T-cell (primary cell): ENCODE measurements at regions not wholly inside any gene's neighbourhood (a gene's known extent, or its start where the extent isn't known, plus 50 kb on each side); places are given as distances from the start of the nearest gene placed in this dataset.

Experiments
- ATAC-seq, 4 experiments: fragments of 200-7000 bp in 3 of 4; fragments of 150-1000 bp in 1 of 4; cut with Tn5 transposase; replicated peaks in 1 of 4; 1 replicate in 3 of 4; 2 replicates in 1 of 4; pipeline ENCODE4 v1.10.0; 2021; ENCODE audit warnings: moderate library complexity in 3 of 4, mild to moderate bottlenecking in 2 of 4, moderate number of reproducible peaks in 1 of 4
- CTCF ChIA-PET, 2 donors: fragments of 300-600 bp; sonication (Branson Sonifier 250); formaldehyde crosslinking; loops; one replicate each; lab custom pipeline; 2022; ENCODE audit warnings: antibody characterized with exemption in 2 of 2; lab: Charles Lee
- POLR2A ChIA-PET, 2 donors: fragments of 300-600 bp; sonication (Branson Sonifier 250); formaldehyde crosslinking; loops; one replicate each; lab custom pipeline; 2022; ENCODE audit warnings: antibody characterized with exemption in 2 of 2; lab: Charles Lee
- DNase-seq, 35 experiments: peaks; one replicate each; pipeline versions ENCODE4 v3.0.0 to v3.0.0-alpha.2; 2013 to 2023
- H3K27ac ChIP-seq: one replicate; pipeline ENCODE4 v1.5.1; 2013; ENCODE audit warnings: low read length
- H3K27me3 ChIP-seq, 2 experiments: replicated peaks in 1 of 2; 1 replicate in 1 of 2; 2 replicates in 1 of 2; pipeline versions ENCODE4 v1.6.1 to v1.7.0; 2013; ENCODE audit warnings: low read length in 1 of 2, mixed read lengths in 1 of 2; ENCODE audit not compliant: control insufficient read depth in 2 of 2, insufficient read depth in 2 of 2; ENCODE audit errors: extremely low read depth in 1 of 2
- H3K36me3 ChIP-seq, 2 donors: 1 replicate in 1 of 2; 2 replicates in 1 of 2; pipeline versions ENCODE4 v1.6.1 to v1.7.0; 2013; ENCODE audit warnings: low read length in 1 of 2; ENCODE audit not compliant: control insufficient read depth in 2 of 2, insufficient read depth in 1 of 2; ENCODE audit errors: extremely low read depth in 1 of 2
- H3K4me1 ChIP-seq, 2 experiments: 1 replicate in 1 of 2; 2 replicates in 1 of 2; pipeline versions ENCODE4 v1.6.1 to v1.7.0; 2013; ENCODE audit warnings: low read length in 2 of 2, mixed read lengths in 1 of 2; ENCODE audit not compliant: insufficient read depth in 2 of 2, control insufficient read depth in 1 of 2; ENCODE audit errors: extremely low read depth in 1 of 2
- H3K4me3 ChIP-seq, 2 donors: 1 replicate in 1 of 2; 2 replicates in 1 of 2; pipeline versions ENCODE4 v1.5.1 to v1.7.0; 2013; ENCODE audit warnings: mild to moderate bottlenecking in 2 of 2, low read length in 1 of 2, moderate library complexity in 1 of 2; ENCODE audit not compliant: control insufficient read depth in 1 of 2; ENCODE audit errors: extremely low read depth in 1 of 2
- H3K9me3 ChIP-seq: 2 replicates; pipeline ENCODE4 v1.7.0; 2013
- H3K27ac Mint-ChIP-seq, 2 donors: one replicate each; pipeline ENCODE4 v1.8.0; 2020 to 2021; ENCODE audit warnings: mild to moderate bottlenecking in 2 of 2, mixed read lengths in 2 of 2
- H3K27me3 Mint-ChIP-seq, 2 donors: one replicate each; pipeline ENCODE4 v1.8.0; 2021 to 2022; ENCODE audit warnings: mixed read lengths in 2 of 2
- H3K36me3 Mint-ChIP-seq: one replicate; pipeline ENCODE4 v1.8.0; 2021; ENCODE audit warnings: mixed read lengths
- H3K4me1 Mint-ChIP-seq, 3 donors: one replicate each; pipeline ENCODE4 v1.8.0; 2020 to 2022; ENCODE audit warnings: mixed read lengths in 3 of 3, mild to moderate bottlenecking in 1 of 3
- H3K4me3 Mint-ChIP-seq, 3 donors: one replicate each; pipeline ENCODE4 v1.8.0; 2020 to 2022; ENCODE audit warnings: mild to moderate bottlenecking in 3 of 3, mixed read lengths in 3 of 3, moderate library complexity in 3 of 3
- H3K9me3 Mint-ChIP-seq, 3 donors: one replicate each; pipeline ENCODE4 v1.8.0; 2020 to 2022; ENCODE audit warnings: mixed read lengths in 3 of 3
- WGBS: methylation state at CpG from one replicate; pipeline ENCODE4 v1.1.5; 2013; ENCODE audit warnings: missing lambda C conversion rate; ENCODE audit not compliant: insufficient coverage; 5-methylcytosine and 5-hydroxymethylcytosine counted together

DNA sequence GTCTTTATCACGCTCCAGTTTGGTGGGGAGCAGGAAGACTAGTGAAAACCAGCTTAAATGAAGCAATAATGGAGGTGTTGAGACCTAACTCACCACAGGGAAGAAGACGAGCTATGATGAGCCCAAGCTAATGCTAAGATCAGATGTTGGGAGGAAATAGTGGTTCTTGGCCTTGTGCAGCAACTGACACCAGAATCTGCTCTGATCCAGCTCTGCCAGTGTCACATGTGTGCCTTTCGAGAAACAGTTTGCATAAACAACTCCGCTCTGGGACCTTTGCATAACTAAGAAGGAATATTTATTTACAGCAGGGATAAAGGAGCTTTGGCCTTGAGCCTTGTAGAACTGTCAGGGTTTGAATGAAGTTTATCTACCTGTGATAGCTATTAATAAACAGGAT lies 369.4 kb upstream of the CCDC196 start:
- no peaks in the 10 kb centered on the region for H3K36me3 Mint-ChIP-seq
- H3K9me3 Mint-ChIP-seq = no peaks in the 10 kb centered on the region
- H3K27me3 Mint-ChIP-seq = peaks cover 0 to 15% of the 10 kb centered on the region in 2 donors
- DNase-seq (no peak), ATAC-seq (no peak)
- H3K4me1 Mint-ChIP-seq = no peaks in the 10 kb centered on the region
- H3K27me3 ChIP-seq = no peaks in the 10 kb centered on the region
- no peak overlapping the region for H3K27ac ChIP-seq
- ChIA-PET CTCF (no interaction called here), POLR2A (no interaction called here)
- H3K9me3 ChIP-seq = no peaks in the 10 kb centered on the region
- no peak overlapping the region for H3K27ac Mint-ChIP-seq
- no peak overlapping the region for H3K4me3 Mint-ChIP-seq
- no peaks in the 10 kb centered on the region for H3K36me3 ChIP-seq
- 80% methylated on average over 1 of the region's 4 CpGs for WGBS
- H3K4me3 ChIP-seq = no peak overlapping the region
- H3K4me1 ChIP-seq = no peaks in the 10 kb centered on the region

DNA sequence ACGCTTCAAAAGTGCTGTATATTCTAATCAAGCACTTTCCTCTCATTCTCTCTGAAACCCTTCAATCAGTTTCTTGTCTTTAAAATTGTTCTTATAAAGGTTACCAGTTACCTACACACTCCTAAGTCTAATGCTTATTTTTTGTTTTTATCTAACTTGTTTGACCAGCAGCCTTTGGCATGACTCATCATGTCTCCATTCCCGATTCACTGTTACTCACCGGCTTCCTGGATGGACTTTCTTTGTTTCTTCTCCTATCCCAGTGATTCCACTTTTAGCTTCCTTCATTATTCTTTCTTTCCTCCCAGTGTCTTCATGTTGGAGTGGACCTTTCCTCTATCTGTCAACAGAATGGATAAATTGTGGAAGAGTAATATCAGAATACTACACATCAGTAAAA lies 368.6 kb upstream of the CCDC196 start:
- Mint-ChIP-seq H3K27me3 (peaks cover 0 to 15% of the 10 kb centered on the region in 2 donors), H3K4me3 (no peak overlapping the region), H3K27ac (no peak overlapping the region), H3K9me3 (no peaks in the 10 kb centered on the region), H3K36me3 (no peaks in the 10 kb centered on the region), H3K4me1 (no peaks in the 10 kb centered on the region)
- WGBS = no CpG with 5 or more reads among the region's 3 CpGs
- no peak for DNase-seq
- H3K4me3 ChIP-seq = no peak overlapping the region
- ATAC-seq = no peak
- H3K27me3 ChIP-seq = no peaks in the 10 kb centered on the region
- CTCF ChIA-PET = interaction anchor here in 1 of 2 donors (0.6 kb wide), 2 partner anchors 634 to 1240 kb away, joined by 3 to 4 read pairs; no protein-coding TSS in a partner anchor
- POLR2A ChIA-PET = interaction anchor here in 1 of 2 donors (0.6 kb wide), 1 partner anchor 23 kb away, joined by 4 read pairs; no protein-coding TSS in a partner anchor
- H3K9me3 ChIP-seq = no peaks in the 10 kb centered on the region
- H3K4me1 ChIP-seq = no peaks in the 10 kb centered on the region
- no peaks in the 10 kb centered on the region for H3K36me3 ChIP-seq
- no peak overlapping the region for H3K27ac ChIP-seq

DNA sequence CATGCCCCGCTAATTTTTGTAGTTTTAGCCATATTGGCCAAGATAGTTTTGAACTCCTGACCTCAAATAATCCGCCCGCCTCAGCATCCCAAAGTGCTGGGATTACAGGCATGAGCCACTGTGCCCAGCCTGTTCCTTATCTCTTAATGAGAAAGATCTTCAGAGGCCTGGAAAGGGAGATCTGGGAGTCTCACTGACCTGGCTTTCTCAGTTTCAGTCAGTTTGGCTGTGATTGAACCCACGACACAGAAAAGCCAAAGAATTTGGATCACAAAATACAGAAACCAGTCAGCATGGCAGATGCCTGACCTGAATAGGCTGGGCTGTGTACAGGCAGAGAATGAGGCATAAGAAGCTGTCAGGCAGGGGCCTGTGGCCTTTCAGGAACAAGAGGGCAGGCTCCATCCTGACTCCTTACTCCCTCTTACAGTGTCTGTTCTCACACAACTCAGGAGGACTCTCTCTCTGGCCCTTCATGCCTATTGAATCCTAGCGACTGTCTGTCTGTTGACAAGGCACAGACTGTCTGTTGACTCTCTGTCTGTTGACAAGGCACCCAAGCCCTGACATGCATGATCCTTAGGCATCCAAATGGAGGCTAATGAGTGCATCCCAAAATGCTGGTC lies 366.5 kb upstream of the CCDC196 start:
- ChIA-PET CTCF (no interaction called here), POLR2A (no interaction called here)
- ATAC-seq (no peak), DNase-seq (no peak)
- Histone ChIP-seq H3K4me3 (no peak overlapping the region), H3K27ac (no peak overlapping the region), H3K36me3 (no peaks in the 10 kb centered on the region), H3K4me1 (no peaks in the 10 kb centered on the region), H3K9me3 (no peaks in the 10 kb centered on the region), H3K27me3 (no peaks in the 10 kb centered on the region)
- Mint-ChIP-seq H3K27me3 (peaks cover 0 to 22% of the 10 kb centered on the region in 2 donors), H3K36me3 (no peaks in the 10 kb centered on the region), H3K9me3 (no peaks in the 10 kb centered on the region), H3K4me1 (no peaks in the 10 kb centered on the region), H3K27ac (no peak overlapping the region), H3K4me3 (no peak overlapping the region)
- WGBS = 90% methylated on average over 3 of the region's 5 CpGs

DNA sequence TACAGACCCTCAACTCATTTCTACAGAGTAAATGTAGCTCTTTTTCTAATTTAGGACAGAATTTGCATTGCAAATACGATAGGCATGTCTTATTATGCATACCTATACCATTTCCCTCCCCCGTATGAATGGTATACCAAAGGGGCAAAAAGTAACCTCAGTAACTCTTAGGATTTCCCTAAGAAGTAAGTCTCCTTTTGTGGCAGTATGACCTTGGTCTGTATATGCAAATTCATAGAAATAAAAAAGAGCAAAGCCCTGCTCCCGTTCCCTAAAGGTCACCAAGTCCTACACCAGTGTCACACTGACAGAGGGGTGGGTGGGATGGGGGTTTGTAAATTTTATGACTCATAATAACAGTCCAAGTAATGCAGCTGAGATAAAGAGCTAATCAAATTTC lies 365.8 kb upstream of the CCDC196 start:
- ChIA-PET POLR2A (interaction anchor here in 1 of 2 donors (0.7 kb wide), 1 partner anchor 14 kb away, joined by 5 read pairs; no protein-coding TSS in a partner anchor), CTCF (no interaction called here)
- no peaks in the 10 kb centered on the region for H3K36me3 ChIP-seq
- Mint-ChIP-seq H3K4me3 (no peak overlapping the region), H3K36me3 (no peaks in the 10 kb centered on the region), H3K27ac (no peak overlapping the region), H3K27me3 (peaks cover 0 to 26% of the 10 kb centered on the region in 2 donors), H3K4me1 (no peaks in the 10 kb centered on the region), H3K9me3 (no peaks in the 10 kb centered on the region)
- no CpG with 5 or more reads among the region's 3 CpGs for WGBS
- ATAC-seq = no peak
- no peak overlapping the region for H3K27ac ChIP-seq
- H3K4me3 ChIP-seq = no peak overlapping the region
- no peaks in the 10 kb centered on the region for H3K9me3 ChIP-seq
- H3K27me3 ChIP-seq = no peaks in the 10 kb centered on the region
- H3K4me1 ChIP-seq = no peaks in the 10 kb centered on the region
- no peak for DNase-seq

DNA sequence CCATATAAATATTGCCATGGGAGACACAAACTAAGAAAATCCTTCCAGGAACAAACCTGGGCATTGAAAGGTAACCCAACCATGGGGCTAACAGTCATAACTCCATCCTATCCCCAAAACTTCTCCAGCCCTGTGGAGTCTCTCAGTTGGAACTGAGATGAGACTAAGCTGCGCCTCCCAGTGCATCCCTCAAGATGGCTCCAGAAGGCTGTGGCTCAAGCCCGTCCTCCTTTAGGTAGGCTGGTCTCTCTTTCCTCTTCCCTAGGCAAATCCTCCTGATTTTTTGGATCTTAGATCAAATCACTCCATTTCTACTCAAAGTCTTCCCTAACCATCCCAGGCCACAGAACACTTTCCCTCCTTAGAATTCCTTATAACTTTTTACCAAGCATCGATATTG lies 364.3 kb upstream of the CCDC196 start:
- no peaks in the 10 kb centered on the region for H3K4me1 Mint-ChIP-seq
- no peaks in the 10 kb centered on the region for H3K9me3 ChIP-seq
- POLR2A ChIA-PET = no interaction called here
- H3K27me3 Mint-ChIP-seq = peaks cover 0 to 26% of the 10 kb centered on the region in 2 donors
- H3K36me3 Mint-ChIP-seq = no peaks in the 10 kb centered on the region
- no peak for ATAC-seq
- no peak overlapping the region for H3K27ac ChIP-seq
- 89% methylated on average over 2 of the region's 3 CpGs for WGBS
- DNase-seq = no peak
- H3K4me3 Mint-ChIP-seq = no peak overlapping the region
- H3K27ac Mint-ChIP-seq = no peak overlapping the region
- H3K36me3 ChIP-seq = no peaks in the 10 kb centered on the region
- no peak overlapping the region for H3K4me3 ChIP-seq
- H3K27me3 ChIP-seq = peaks cover 0 to 5% of the 10 kb centered on the region in 2 experiments
- CTCF ChIA-PET = no interaction called here
- no peaks in the 10 kb centered on the region for H3K4me1 ChIP-seq
- no peaks in the 10 kb centered on the region for H3K9me3 Mint-ChIP-seq

DNA sequence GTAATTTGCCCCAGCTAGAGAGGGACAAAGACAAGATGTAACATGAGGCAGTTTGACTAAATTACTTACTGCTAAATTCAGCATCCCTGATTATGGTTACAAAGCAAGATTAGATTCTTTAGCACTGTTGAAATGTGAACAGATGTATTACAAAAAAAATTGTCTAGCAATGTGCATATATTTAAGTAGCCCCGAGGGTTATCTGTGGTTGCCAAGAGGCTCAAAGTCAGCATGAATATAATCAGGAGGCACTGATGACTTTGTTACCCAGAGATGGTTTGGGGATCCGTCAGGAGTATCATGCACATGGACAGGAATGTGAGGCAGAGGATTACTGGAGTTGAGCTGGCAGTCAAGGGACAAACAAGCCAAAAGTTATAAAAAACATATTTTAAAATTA lies 356.9 kb upstream of the CCDC196 start:
- Mint-ChIP-seq H3K4me3 (no peak overlapping the region), H3K4me1 (no peaks in the 10 kb centered on the region), H3K27me3 (peaks cover 4 to 5% of the 10 kb centered on the region in 2 donors), H3K9me3 (no peaks in the 10 kb centered on the region), H3K27ac (no peak overlapping the region), H3K36me3 (no peaks in the 10 kb centered on the region)
- Histone ChIP-seq H3K27me3 (peaks cover 0 to 7% of the 10 kb centered on the region in 2 experiments), H3K36me3 (no peaks in the 10 kb centered on the region), H3K4me1 (no peaks in the 10 kb centered on the region), H3K27ac (no peak overlapping the region), H3K9me3 (no peaks in the 10 kb centered on the region), H3K4me3 (no peak overlapping the region)
- ChIA-PET POLR2A (no interaction called here), CTCF (no interaction called here)
- ATAC-seq = no peak
- DNase-seq = no peak
- WGBS = 86% methylated on average over 1 of the region's 2 CpGs
